MM.1S (cell line): ENCODE measurements at regions not wholly inside any gene's neighbourhood (a gene's known extent, or its start where the extent isn't known, plus 50 kb on each side); places are given as distances from the start of the nearest gene placed in this dataset.

ENCODE experiments used
- EZH2 ChIP-seq: fragments of 300-600 bp; sonication (generic); optimal IDR thresholded peaks from 2 replicates; pipeline ENCODE3; 2017; ENCODE audit warnings: low read depth, mild to moderate bottlenecking, antibody characterized with exemption, low read length, mixed read lengths
- TF ChIP-seq, protein P1 (sequence below): fragments of 300-600 bp; sonication (generic); IDR thresholded peaks from 2 replicates; pipeline ENCODE4 v1.5.1; 2016; ENCODE audit warnings: antibody characterized with exemption, low read length, mixed read lengths

DNA sequence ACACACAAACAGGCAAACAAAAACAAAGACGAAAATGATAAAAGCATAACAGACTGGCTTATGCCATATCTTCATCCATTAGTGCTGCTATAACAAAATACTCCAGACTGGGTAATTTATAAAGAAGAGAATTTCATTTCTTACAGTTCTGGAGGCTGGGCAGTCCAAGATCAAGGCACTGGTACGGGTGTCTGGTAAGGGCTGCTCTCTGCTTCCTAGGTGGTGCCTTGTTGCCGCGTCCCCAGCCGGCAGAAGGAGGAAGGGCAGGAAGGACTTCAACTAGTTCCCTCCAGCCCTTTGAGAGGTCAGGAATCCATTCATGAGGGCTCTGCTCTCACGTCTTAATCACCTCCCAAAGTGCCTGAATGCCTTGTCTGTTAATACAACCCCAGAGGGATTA, 122.6 kb downstream of the BOD1 start:
- TF ChIP-seq, protein P1, sequence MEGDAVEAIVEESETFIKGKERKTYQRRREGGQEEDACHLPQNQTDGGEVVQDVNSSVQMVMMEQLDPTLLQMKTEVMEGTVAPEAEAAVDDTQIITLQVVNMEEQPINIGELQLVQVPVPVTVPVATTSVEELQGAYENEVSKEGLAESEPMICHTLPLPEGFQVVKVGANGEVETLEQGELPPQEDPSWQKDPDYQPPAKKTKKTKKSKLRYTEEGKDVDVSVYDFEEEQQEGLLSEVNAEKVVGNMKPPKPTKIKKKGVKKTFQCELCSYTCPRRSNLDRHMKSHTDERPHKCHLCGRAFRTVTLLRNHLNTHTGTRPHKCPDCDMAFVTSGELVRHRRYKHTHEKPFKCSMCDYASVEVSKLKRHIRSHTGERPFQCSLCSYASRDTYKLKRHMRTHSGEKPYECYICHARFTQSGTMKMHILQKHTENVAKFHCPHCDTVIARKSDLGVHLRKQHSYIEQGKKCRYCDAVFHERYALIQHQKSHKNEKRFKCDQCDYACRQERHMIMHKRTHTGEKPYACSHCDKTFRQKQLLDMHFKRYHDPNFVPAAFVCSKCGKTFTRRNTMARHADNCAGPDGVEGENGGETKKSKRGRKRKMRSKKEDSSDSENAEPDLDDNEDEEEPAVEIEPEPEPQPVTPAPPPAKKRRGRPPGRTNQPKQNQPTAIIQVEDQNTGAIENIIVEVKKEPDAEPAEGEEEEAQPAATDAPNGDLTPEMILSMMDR = no peak
- TF ChIP-seq EZH2 = no peak
